COLO829 (cell line): ENCODE measurements at regions not wholly inside any gene's neighbourhood (a gene's known extent, or its start where the extent isn't known, plus 50 kb on each side); places are given as distances from the start of the nearest gene placed in this dataset.

Source experiments
- DNase-seq: peaks from one replicate; pipeline ENCODE4 v3.0.0; 2012; ENCODE audit warnings: low spot score

- no peak for DNase-seq
Measured at GRCh38 chr14:71287567-71287966, 380.3 kb downstream of the PCNX1 start.

- no peak for DNase-seq
Measured at GRCh38 chr14:71289536-71289935, 382.3 kb downstream of the PCNX1 start.

GRCh38 chr14:71290301-71290700, 383.0 kb downstream of the PCNX1 start:
- DNase-seq, result peak; percentile 64

GRCh38 chr14:71290960-71291466, 383.8 kb downstream of the PCNX1 start:
- DNase-seq, result peak; percentile 58

- DNase-seq, result no peak
Measured at GRCh38 chr14:71296184-71296583, 388.9 kb downstream of the PCNX1 start.

GRCh38 chr14:71300566-71301330, 393.5 kb downstream of the PCNX1 start:
- no peak for DNase-seq

- no peak for DNase-seq
Measured at GRCh38 chr14:71301611-71302010, 394.4 kb downstream of the PCNX1 start.

- no peak for DNase-seq
Measured at GRCh38 chr14:71304690-71305089, 397.4 kb downstream of the PCNX1 start.

GRCh38 chr14:71308671-71309070, 401.4 kb downstream of the PCNX1 start:
- no peak for DNase-seq

GRCh38 chr14:71309756-71310155, 402.5 kb downstream of the PCNX1 start:
- DNase-seq, result no peak

- DNase-seq, result no peak
Measured at GRCh38 chr14:71311061-71311460, 403.8 kb downstream of the PCNX1 start.

- DNase-seq, result no peak
Measured at GRCh38 chr14:71314717-71315116, 407.5 kb downstream of the PCNX1 start.

GRCh38 chr14:71317385-71318096, 410.3 kb downstream of the PCNX1 start:
- DNase-seq, result no peak

- DNase-seq, result no peak
Measured at GRCh38 chr14:71318097-71318459, 410.8 kb downstream of the PCNX1 start.

- DNase-seq, result no peak
Measured at GRCh38 chr14:71319666-71320065, 412.4 kb downstream of the PCNX1 start.

- peak; percentile 93 for DNase-seq
Measured at GRCh38 chr14:71320107-71320733, 413.0 kb downstream of the PCNX1 start, which contains the start of gene SIPA1L1. Gene SIPA1L1 (plus strand): TSS chr14:71320476.

GRCh38 chr14:71320734-71321573, 413.7 kb downstream of the PCNX1 start:
- no peak for DNase-seq

GRCh38 chr14:71321574-71322315, 414.5 kb downstream of the PCNX1 start:
- DNase-seq, result peak; percentile 29

- no peak for DNase-seq
Measured at GRCh38 chr14:71322655-71323250, 415.5 kb downstream of the PCNX1 start.

- DNase-seq, result no peak
Measured at GRCh38 chr14:71324767-71325272, 417.6 kb downstream of the PCNX1 start.

GRCh38 chr14:71327691-71328090, 420.4 kb downstream of the PCNX1 start:
- no peak for DNase-seq
